ENCODE measurements at regions not wholly inside any gene's neighbourhood (a gene's known extent, or its start where the extent isn't known, plus 50 kb on each side); places are given as distances from the start of the nearest gene placed in this dataset.

DNA sequence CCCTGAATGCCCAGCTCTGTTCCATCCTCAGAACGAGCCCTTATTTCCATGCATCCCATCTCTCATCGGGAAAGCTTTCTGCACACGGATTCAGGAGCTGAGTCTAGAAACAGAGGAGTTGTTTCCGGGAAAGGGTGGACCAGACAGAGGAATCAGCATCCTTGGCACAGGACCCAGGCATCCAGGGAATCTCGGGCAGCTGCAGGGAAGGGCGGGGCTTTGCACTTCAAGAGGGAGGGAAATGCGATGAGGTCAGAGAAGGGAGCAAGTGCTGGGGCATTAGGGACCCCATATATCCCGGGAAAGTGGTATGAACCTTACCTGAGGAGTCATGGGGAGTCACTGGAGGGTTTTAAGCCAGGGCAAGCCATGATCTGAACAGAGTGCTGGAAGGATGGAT is 68.5 kb downstream of the NPTX2 start:
- no CpG with 5 or more reads among the region's 8 CpGs for WGBS (ENCODE audit: extremely low coverage, insufficient read length, low lambda C conversion rate)
- no peaks in the 10 kb centered on the region for H3K23me2 ChIP-seq (ENCODE audit: insufficient read length, low read depth, low read length, poor library complexity, severe bottlenecking)
- H3K4ac ChIP-seq (ENCODE audit: low read depth, low read length) = no peak overlapping the region
- H4K91ac ChIP-seq (ENCODE audit: insufficient read length, low read depth, low read length) = no peak overlapping the region
- no peak overlapping the region for H3K4me3 Mint-ChIP-seq
- no peak overlapping the region for H3K4me2 ChIP-seq (ENCODE audit: insufficient read depth, insufficient read length, low read length)
- H3K27me3 Mint-ChIP-seq (ENCODE audit: low read depth) = peaks cover 58% of the 10 kb centered on the region
- H2BK15ac ChIP-seq (ENCODE audit: low read depth, low read length) = no peak overlapping the region
- no peak overlapping the region for H3K27ac Mint-ChIP-seq
- no peak overlapping the region for H2BK5ac ChIP-seq (ENCODE audit: insufficient read length, low read length)
- H3K27ac ChIP-seq (ENCODE audit: insufficient read length, low read depth, low read length) = no peak overlapping the region
- no peak overlapping the region for H2BK20ac ChIP-seq (ENCODE audit: low read depth, low read length, poor library complexity, severe bottlenecking)
- H3K79me1 ChIP-seq (ENCODE audit: insufficient read depth, low read depth, low read length, poor library complexity, severe bottlenecking) = no peaks in the 10 kb centered on the region
- H4K20me1 ChIP-seq (ENCODE audit: control insufficient read depth, insufficient read depth, insufficient read length) = no peaks in the 10 kb centered on the region
- H4K8ac ChIP-seq (replicated peaks; ENCODE audit: insufficient read length, low read depth, low read length) = no peak overlapping the region
- no peak for DNase-seq
- H2BK120ac ChIP-seq (ENCODE audit: low read depth, low read length, poor library complexity, severe bottlenecking) = no peak overlapping the region
- no peak overlapping the region for H3K18ac ChIP-seq (ENCODE audit: insufficient read length, low read depth, low read length)
- H3K4me1 ChIP-seq (ENCODE audit: insufficient read depth, low read length) = no peaks in the 10 kb centered on the region
- H4K5ac ChIP-seq (ENCODE audit: insufficient read length, low read depth, low read length) = no peak overlapping the region
- H2AFZ ChIP-seq (ENCODE audit: low read length) = no peak overlapping the region
- H3K9me3 ChIP-seq (ENCODE audit: control insufficient read depth, low read depth, low read length) = no peaks in the 10 kb centered on the region
- no peak overlapping the region for H2AK5ac ChIP-seq (ENCODE audit: insufficient read length, low read length)
- H2BK12ac ChIP-seq (ENCODE audit: insufficient read length, low read depth, low read length) = no peak overlapping the region
- H3K23ac ChIP-seq (ENCODE audit: insufficient read length, low read depth, low read length) = no peak overlapping the region
- H3K36me3 Mint-ChIP-seq (ENCODE audit: insufficient read depth in 1 of 3, low read depth in 3 of 3) = peaks cover 0 to 2% (median 0%) of the 10 kb centered on the region in 3 experiments; a peak in 3 of 7 replicates
- H3K14ac ChIP-seq (ENCODE audit: insufficient read depth, low read length) = no peak overlapping the region
- no peak overlapping the region for H3T11ph ChIP-seq (ENCODE audit: low read length)
- H3K9ac ChIP-seq (ENCODE audit: extremely low read depth, insufficient read length, low read length) = no peak overlapping the region
- no peaks in the 10 kb centered on the region for H3K79me2 ChIP-seq (ENCODE audit: insufficient read depth, low read length)
- no peaks in the 10 kb centered on the region for H3K4me1 Mint-ChIP-seq
- H3K56ac ChIP-seq (ENCODE audit: insufficient read length, low read depth, low read length) = no peak overlapping the region
- H3K27me3 ChIP-seq (ENCODE audit: insufficient read depth, low read length) = no peaks in the 10 kb centered on the region
- H3K9me3 Mint-ChIP-seq = peaks cover 10 to 23% of the 10 kb centered on the region in 2 experiments
- TF ChIP-seq, protein P1, sequence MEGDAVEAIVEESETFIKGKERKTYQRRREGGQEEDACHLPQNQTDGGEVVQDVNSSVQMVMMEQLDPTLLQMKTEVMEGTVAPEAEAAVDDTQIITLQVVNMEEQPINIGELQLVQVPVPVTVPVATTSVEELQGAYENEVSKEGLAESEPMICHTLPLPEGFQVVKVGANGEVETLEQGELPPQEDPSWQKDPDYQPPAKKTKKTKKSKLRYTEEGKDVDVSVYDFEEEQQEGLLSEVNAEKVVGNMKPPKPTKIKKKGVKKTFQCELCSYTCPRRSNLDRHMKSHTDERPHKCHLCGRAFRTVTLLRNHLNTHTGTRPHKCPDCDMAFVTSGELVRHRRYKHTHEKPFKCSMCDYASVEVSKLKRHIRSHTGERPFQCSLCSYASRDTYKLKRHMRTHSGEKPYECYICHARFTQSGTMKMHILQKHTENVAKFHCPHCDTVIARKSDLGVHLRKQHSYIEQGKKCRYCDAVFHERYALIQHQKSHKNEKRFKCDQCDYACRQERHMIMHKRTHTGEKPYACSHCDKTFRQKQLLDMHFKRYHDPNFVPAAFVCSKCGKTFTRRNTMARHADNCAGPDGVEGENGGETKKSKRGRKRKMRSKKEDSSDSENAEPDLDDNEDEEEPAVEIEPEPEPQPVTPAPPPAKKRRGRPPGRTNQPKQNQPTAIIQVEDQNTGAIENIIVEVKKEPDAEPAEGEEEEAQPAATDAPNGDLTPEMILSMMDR (conservative IDR thresholded peaks at IDR 0.05) = no peak

All from H9 (cell line).